B cell (primary cell): ENCODE measurements at regions not wholly inside any gene's neighbourhood (a gene's known extent, or its start where the extent isn't known, plus 50 kb on each side); places are given as distances from the start of the nearest gene placed in this dataset.

Source experiments
- ATAC-seq: fragments of 200-7000 bp; cut with Tn5 transposase; one replicate; pipeline ENCODE4 v1.10.0; 2021; ENCODE audit warnings: low read depth, mild to moderate bottlenecking, moderate number of reproducible peaks, moderate library complexity
- CTCF ChIA-PET: fragments of 350-600 bp; sonication (Branson Sonifier 250); formaldehyde crosslinking; loops from one replicate; lab custom pipeline; 2021; ENCODE audit warnings: antibody characterized with exemption, inconsistent platforms; lab: Charles Lee
- POLR2A ChIA-PET: fragments of 350-600 bp; sonication (Branson Sonifier 250); formaldehyde crosslinking; loops from one replicate; lab custom pipeline; 2021; ENCODE audit warnings: antibody characterized with exemption; lab: Charles Lee
- DNase-seq: peaks from one replicate; pipeline ENCODE4 v3.0.0; 2013
- H2AFZ ChIP-seq: 2 replicates; pipeline ENCODE4 v1.6.1; 2012; ENCODE audit warnings: mild to moderate bottlenecking, low read depth, low read length; ENCODE audit not compliant: insufficient read depth, poor library complexity, severe bottlenecking
- H3K27ac ChIP-seq, 2 donors: 1 replicate in 1 of 2; 2 replicates in 1 of 2; pipeline ENCODE4 v1.5.1; 2012 to 2013; ENCODE audit warnings: low read length in 2 of 2, mild to moderate bottlenecking in 2 of 2, moderate library complexity in 1 of 2
- H3K27me3 ChIP-seq, 4 experiments: fragments of 200-600 bp in 1 of 4; sonication (generic) in 1 of 4; replicated peaks in 1 of 4; 1 replicate in 2 of 4; 2 replicates in 2 of 4; pipeline versions ENCODE4 v1.6.1 to v1.7.0; 2013 to 2016; ENCODE audit warnings: low read length in 3 of 4, mild to moderate bottlenecking in 2 of 4, mixed read lengths in 1 of 4, moderate library complexity in 1 of 4; ENCODE audit not compliant: insufficient read depth in 4 of 4, control insufficient read depth in 3 of 4; ENCODE audit errors: control extremely low read depth in 1 of 4
- H3K36me3 ChIP-seq, 2 experiments: replicated peaks in 1 of 2; 1 replicate in 1 of 2; 2 replicates in 1 of 2; pipeline versions ENCODE4 v1.6.1 to v1.7.1; 2013; ENCODE audit warnings: low read length in 1 of 2; ENCODE audit not compliant: insufficient read depth in 2 of 2, control insufficient read depth in 1 of 2; ENCODE audit errors: control extremely low read depth in 1 of 2, extremely low read depth in 1 of 2
- H3K4me1 ChIP-seq, 2 donors: fragments of 200-600 bp in 1 of 2; sonication (generic) in 1 of 2; 1 replicate in 1 of 2; 2 replicates in 1 of 2; pipeline versions ENCODE4 v1.5.1 to v1.6.1; 2013 to 2017; ENCODE audit warnings: low read length in 2 of 2; ENCODE audit not compliant: control insufficient read depth in 2 of 2, insufficient read depth in 2 of 2
- H3K4me2 ChIP-seq: replicated peaks from 2 replicates; pipeline ENCODE3; 2012; ENCODE audit warnings: mild to moderate bottlenecking, low read depth, low read length; ENCODE audit not compliant: poor library complexity, severe bottlenecking
- H3K4me3 ChIP-seq, 5 experiments: fragments of 200-600 bp in 1 of 5; sonication (generic) in 1 of 5; 1 replicate in 3 of 5; 2 replicates in 2 of 5; pipeline versions ENCODE4 v1.5.1 to v1.7.0; 2011 to 2016; ENCODE audit warnings: low read length in 4 of 5, mild to moderate bottlenecking in 4 of 5, low read depth in 2 of 5, control low read depth in 1 of 5, moderate library complexity in 1 of 5; ENCODE audit not compliant: insufficient read depth in 1 of 5; ENCODE audit errors: control extremely low read depth in 1 of 5, extremely low read depth in 1 of 5
- H3K79me2 ChIP-seq: fragments of 200-600 bp; sonication (generic); one replicate; pipeline ENCODE4 v1.6.0; 2016; ENCODE audit warnings: low read length; ENCODE audit not compliant: control insufficient read depth, insufficient read depth
- H3K9ac ChIP-seq: fragments of 200-600 bp; sonication (generic); 2 replicates; pipeline ENCODE4 v1.6.1; 2017; ENCODE audit warnings: mild to moderate bottlenecking, low read length, moderate library complexity
- H3K9me3 ChIP-seq, 3 donors: one replicate each; pipeline versions ENCODE4 v1.6.1 to v1.7.1; 2013; ENCODE audit warnings: low read length in 2 of 3; ENCODE audit not compliant: control insufficient read depth in 2 of 3, insufficient read depth in 1 of 3; ENCODE audit errors: control extremely low read depth in 1 of 3
- H4K20me1 ChIP-seq: 2 replicates; pipeline ENCODE4 v1.6.0; 2012; ENCODE audit warnings: mild to moderate bottlenecking, low read length; ENCODE audit not compliant: insufficient read depth, control insufficient read depth, poor library complexity, severe bottlenecking
- H3K27ac Mint-ChIP-seq: one replicate; pipeline ENCODE4 v1.8.0; 2021; ENCODE audit warnings: mixed read lengths
- H3K27me3 Mint-ChIP-seq: one replicate; pipeline ENCODE4 v1.8.0; 2021; ENCODE audit warnings: mixed read lengths
- H3K4me1 Mint-ChIP-seq: one replicate; pipeline ENCODE4 v1.8.0; 2021; ENCODE audit warnings: mixed read lengths
- H3K4me3 Mint-ChIP-seq: one replicate; pipeline ENCODE4 v1.8.0; 2021; ENCODE audit warnings: mixed read lengths
- H3K9me3 Mint-ChIP-seq: one replicate; pipeline ENCODE4 v1.8.0; 2022; ENCODE audit warnings: mixed read lengths; ENCODE audit not compliant: insufficient read depth
- EZH2 ChIP-seq: IDR thresholded peaks from 2 replicates; pipeline ENCODE4 v1.6.1; 2012; ENCODE audit warnings: borderline replicate concordance, low read depth, mild to moderate bottlenecking, moderate library complexity, low read length; ENCODE audit not compliant: insufficient read depth, poor library complexity, severe bottlenecking
- whole genome bisulfite sequencing: methylation state at CpG from one replicate; pipeline ENCODE4 v1.1.5; 2013; ENCODE audit warnings: missing lambda C conversion rate; ENCODE audit not compliant: insufficient coverage; 5-methylcytosine and 5-hydroxymethylcytosine counted together
- intact Hi-C: fragments of 100-400 bp; cut with micrococcal nuclease; formaldehyde crosslinking; loops from one replicate; pipeline ENCODE4 v1.10.0; 2022
- TF ChIP-seq, protein P1 (sequence below): fragments of 200-600 bp; IDR thresholded peaks from one replicate; pipeline ENCODE4 v1.8.0; 2022; ENCODE audit warnings: antibody characterized with exemption, mild to moderate bottlenecking

DNA sequence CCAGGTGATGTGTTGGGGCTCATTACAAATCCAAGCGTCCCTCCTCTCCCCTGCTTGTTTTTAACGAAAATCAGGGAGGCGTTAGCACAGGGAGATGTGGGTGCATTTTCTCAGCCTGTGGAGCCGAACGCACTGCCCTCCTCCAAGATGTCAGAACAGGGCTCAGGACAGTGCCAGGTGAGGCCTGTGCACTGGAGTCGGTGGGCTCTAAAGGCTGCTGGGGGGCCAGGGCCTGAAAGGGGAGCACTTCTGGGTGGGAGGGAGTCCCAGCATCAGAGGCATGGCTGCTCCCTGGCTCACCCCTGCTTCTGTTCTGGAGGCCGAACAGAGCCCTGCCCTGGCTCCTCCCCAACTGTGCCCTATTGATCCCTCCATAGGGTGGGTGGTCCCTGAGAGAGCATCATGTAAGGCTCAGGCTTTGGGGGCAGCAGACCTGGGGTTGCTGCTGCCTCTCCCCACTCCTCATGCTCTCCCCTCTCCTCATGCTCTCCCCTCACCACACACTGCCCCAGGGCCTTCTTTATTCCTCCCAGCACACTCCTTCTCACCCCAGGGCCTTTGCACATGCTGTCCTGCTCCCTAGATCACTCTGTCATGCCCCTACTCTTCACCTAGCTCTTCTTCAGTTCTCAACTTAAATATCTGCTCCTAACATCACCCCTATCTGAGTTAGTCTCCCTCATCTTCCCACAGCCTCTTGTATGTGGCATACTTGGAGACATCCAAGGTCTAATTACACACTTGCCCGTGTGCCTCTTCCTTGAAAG is 725.2 kb downstream of the PTPRU start:
- H3K9me3 Mint-ChIP-seq, result no peaks in the 10 kb centered on the region
- no peak for ATAC-seq
- peaks cover 0 to 8% (median 0%) of the 10 kb centered on the region in 3 donors for H3K9me3 ChIP-seq
- H3K27me3 ChIP-seq, result no peaks in the 10 kb centered on the region
- no peak for TF ChIP-seq EZH2
- TF ChIP-seq, protein P1, sequence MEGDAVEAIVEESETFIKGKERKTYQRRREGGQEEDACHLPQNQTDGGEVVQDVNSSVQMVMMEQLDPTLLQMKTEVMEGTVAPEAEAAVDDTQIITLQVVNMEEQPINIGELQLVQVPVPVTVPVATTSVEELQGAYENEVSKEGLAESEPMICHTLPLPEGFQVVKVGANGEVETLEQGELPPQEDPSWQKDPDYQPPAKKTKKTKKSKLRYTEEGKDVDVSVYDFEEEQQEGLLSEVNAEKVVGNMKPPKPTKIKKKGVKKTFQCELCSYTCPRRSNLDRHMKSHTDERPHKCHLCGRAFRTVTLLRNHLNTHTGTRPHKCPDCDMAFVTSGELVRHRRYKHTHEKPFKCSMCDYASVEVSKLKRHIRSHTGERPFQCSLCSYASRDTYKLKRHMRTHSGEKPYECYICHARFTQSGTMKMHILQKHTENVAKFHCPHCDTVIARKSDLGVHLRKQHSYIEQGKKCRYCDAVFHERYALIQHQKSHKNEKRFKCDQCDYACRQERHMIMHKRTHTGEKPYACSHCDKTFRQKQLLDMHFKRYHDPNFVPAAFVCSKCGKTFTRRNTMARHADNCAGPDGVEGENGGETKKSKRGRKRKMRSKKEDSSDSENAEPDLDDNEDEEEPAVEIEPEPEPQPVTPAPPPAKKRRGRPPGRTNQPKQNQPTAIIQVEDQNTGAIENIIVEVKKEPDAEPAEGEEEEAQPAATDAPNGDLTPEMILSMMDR, result no peak
- no peaks in the 10 kb centered on the region for H3K79me2 ChIP-seq
- H3K4me3 Mint-ChIP-seq, result no peak overlapping the region
- no peak overlapping the region for H3K4me2 ChIP-seq
- H3K4me3 ChIP-seq, result no peak overlapping the region
- no peaks in the 10 kb centered on the region for H3K4me1 ChIP-seq
- no peaks in the 10 kb centered on the region for H3K36me3 ChIP-seq
- ChIA-PET CTCF (no interaction called here), POLR2A (no interaction called here)
- H3K9ac ChIP-seq, result no peak overlapping the region
- no peak overlapping the region for H2AFZ ChIP-seq
- DNase-seq, result no peak
- H3K27me3 Mint-ChIP-seq, result peaks cover 5% of the 10 kb centered on the region
- no peak overlapping the region for H3K27ac ChIP-seq
- H3K4me1 Mint-ChIP-seq, result no peaks in the 10 kb centered on the region
- no peak overlapping the region for H3K27ac Mint-ChIP-seq
- 96% methylated on average over 6 of the region's 8 CpGs for WGBS
- intact Hi-C loops, result no loop called here
- H4K20me1 ChIP-seq, result no peaks in the 10 kb centered on the region

DNA sequence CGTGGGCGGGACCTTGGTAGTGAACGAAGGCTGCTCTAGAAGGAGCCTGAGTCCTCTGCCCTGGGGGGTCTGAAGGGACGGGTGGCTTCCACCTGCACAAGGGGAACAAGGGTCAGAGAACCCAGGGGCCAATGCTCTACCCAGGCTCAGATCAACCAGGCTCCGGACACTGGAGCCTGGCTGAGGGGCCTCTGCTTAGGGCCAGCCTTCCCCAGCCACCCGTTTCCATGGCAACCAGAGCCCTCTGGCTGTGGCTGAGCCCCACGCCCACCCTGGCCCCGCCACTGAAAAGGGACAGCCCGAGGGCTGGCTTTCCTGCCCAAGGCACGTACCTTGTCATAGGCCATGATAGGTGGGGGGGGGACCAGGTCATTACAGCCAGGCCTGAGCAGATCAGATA is 724.6 kb downstream of the PTPRU start:
- POLR2A ChIA-PET, result no interaction called here
- H3K9me3 ChIP-seq, result peaks cover 0 to 8% (median 0%) of the 10 kb centered on the region in 3 donors
- no peaks in the 10 kb centered on the region for H3K27me3 ChIP-seq
- no peaks in the 10 kb centered on the region for H3K4me1 ChIP-seq
- ATAC-seq (no peak), DNase-seq (no peak)
- CTCF ChIA-PET, result no interaction called here
- no peaks in the 10 kb centered on the region for H3K9me3 Mint-ChIP-seq
- H4K20me1 ChIP-seq, result no peaks in the 10 kb centered on the region
- WGBS, result 71% methylated on average over 10 of the region's 10 CpGs
- no peak overlapping the region for H2AFZ ChIP-seq
- intact Hi-C loops, result no loop called here
- TF ChIP-seq EZH2, result no peak
- TF ChIP-seq, protein P1, result no peak
- peaks cover 5% of the 10 kb centered on the region for H3K27me3 Mint-ChIP-seq
- H3K36me3 ChIP-seq, result no peaks in the 10 kb centered on the region
- no peak overlapping the region for H3K4me2 ChIP-seq
- H3K4me1 Mint-ChIP-seq, result no peaks in the 10 kb centered on the region
- no peak overlapping the region for H3K9ac ChIP-seq
- H3K4me3 Mint-ChIP-seq, result no peak overlapping the region
- no peaks in the 10 kb centered on the region for H3K79me2 ChIP-seq
- H3K27ac ChIP-seq, result no peak overlapping the region
- no peak overlapping the region for H3K27ac Mint-ChIP-seq
- H3K4me3 ChIP-seq, result no peak overlapping the region
